ENCODE measurements at regions not wholly inside any gene's neighbourhood (a gene's known extent, or its start where the extent isn't known, plus 50 kb on each side); places are given as distances from the start of the nearest gene placed in this dataset.

- no peaks in the 10 kb centered on the region for H3K27me3 ChIP-seq
- H3K9me3 ChIP-seq (ENCODE audit: low read depth) = no peaks in the 10 kb centered on the region
- no peaks in the 10 kb centered on the region for H3K36me3 ChIP-seq
- TF ChIP-seq CTCF (IDR thresholded peaks at IDR 0.05; ENCODE audit: low read depth, low read length) = no peak
- no peak overlapping the region for H3K4me3 ChIP-seq
- H3K27ac ChIP-seq = no peak overlapping the region
- no peak for DNase-seq (ENCODE audit: low read depth in 1 of 2, low spot score in 1 of 2)
- no peaks in the 10 kb centered on the region for H3K4me1 ChIP-seq (ENCODE audit: low read depth)
Observed at GRCh38 chr13:95456815-95457214, 95.7 kb upstream of the CLDN10 start.

- no peak for TF ChIP-seq CTCF (IDR thresholded peaks at IDR 0.05; ENCODE audit: low read depth, low read length)
- Histone ChIP-seq H3K36me3 (no peaks in the 10 kb centered on the region), H3K27me3 (no peaks in the 10 kb centered on the region), H3K4me1 (ENCODE audit: low read depth) (no peaks in the 10 kb centered on the region), H3K9me3 (ENCODE audit: low read depth) (no peaks in the 10 kb centered on the region), H3K27ac (no peak overlapping the region), H3K4me3 (no peak overlapping the region)
- DNase-seq (ENCODE audit: low read depth in 1 of 2, low spot score in 1 of 2) = no peak
Observed at GRCh38 chr13:95457294-95457693, 95.2 kb upstream of the CLDN10 start.

- no peaks in the 10 kb centered on the region for H3K4me1 ChIP-seq (ENCODE audit: low read depth)
- no peak for DNase-seq (ENCODE audit: low read depth in 1 of 2, low spot score in 1 of 2)
- H3K36me3 ChIP-seq = no peaks in the 10 kb centered on the region
Observed at GRCh38 chr13:95462801-95463200, 89.7 kb upstream of the CLDN10 start.

GRCh38 chr13:95463531-95463930 is 89.0 kb upstream of the CLDN10 start:
- no peak overlapping the region for H3K4me3 ChIP-seq
- no peak for TF ChIP-seq CTCF (IDR thresholded peaks at IDR 0.05; ENCODE audit: low read depth, low read length)
- H3K36me3 ChIP-seq = no peaks in the 10 kb centered on the region
- peak in 1 of 2 donors; percentile 29 for DNase-seq (ENCODE audit: low read depth in 1 of 2, low spot score in 1 of 2)
- H3K27me3 ChIP-seq = no peaks in the 10 kb centered on the region
- no peaks in the 10 kb centered on the region for H3K4me1 ChIP-seq (ENCODE audit: low read depth)
- no peak overlapping the region for H3K27ac ChIP-seq
- no peaks in the 10 kb centered on the region for H3K9me3 ChIP-seq (ENCODE audit: low read depth)

More at GRCh38 chr13:95462801-95463200, 89.7 kb upstream of the CLDN10 start:
- Histone ChIP-seq H3K27ac (no peak overlapping the region), H3K27me3 (no peaks in the 10 kb centered on the region), H3K9me3 (ENCODE audit: low read depth) (no peaks in the 10 kb centered on the region), H3K4me3 (no peak overlapping the region)
- TF ChIP-seq CTCF (IDR thresholded peaks at IDR 0.05; ENCODE audit: low read depth, low read length) = no peak

- H3K27ac ChIP-seq = no peak overlapping the region
- no peak for TF ChIP-seq CTCF (IDR thresholded peaks at IDR 0.05; ENCODE audit: low read depth, low read length)
Observed at GRCh38 chr13:95470574-95471366, 81.8 kb upstream of the CLDN10 start.

More at GRCh38 chr13:95470574-95471366, 81.8 kb upstream of the CLDN10 start:
- Histone ChIP-seq H3K36me3 (no peaks in the 10 kb centered on the region), H3K27me3 (no peaks in the 10 kb centered on the region), H3K4me3 (no peak overlapping the region), H3K4me1 (ENCODE audit: low read depth) (no peaks in the 10 kb centered on the region), H3K9me3 (ENCODE audit: low read depth) (no peaks in the 10 kb centered on the region)
- no peak for DNase-seq (ENCODE audit: low read depth in 1 of 2, low spot score in 1 of 2)

All from cardiac muscle cell (in vitro differentiated cells and primary cell).